DND-41 (cell line): ENCODE measurements at regions not wholly inside any gene's neighbourhood (a gene's known extent, or its start where the extent isn't known, plus 50 kb on each side); places are given as distances from the start of the nearest gene placed in this dataset.

Experiments used
- ATAC-seq: fragments of 200-7000 bp; cut with Tn5 transposase; 3 replicates; pipeline ENCODE4 v1.9.1; 2021; ENCODE audit warnings: low read depth; ENCODE audit not compliant: insufficient read depth
- DNase-seq: peaks from one replicate; pipeline ENCODE4 v3.0.0-alpha.2; 2020
- H2AFZ ChIP-seq: 2 replicates; pipeline ENCODE4 v1.6.0; 2012; ENCODE audit warnings: low read depth, low read length
- H3K27ac ChIP-seq: 2 replicates; pipeline ENCODE4 v1.5.1; 2012; ENCODE audit warnings: low read length, inconsistent platforms
- H3K27me3 ChIP-seq: fragments of 200-600 bp; sonication (generic); 2 replicates; pipeline ENCODE4 v1.6.0; 2012; ENCODE audit warnings: low read length, mild to moderate bottlenecking, inconsistent platforms; ENCODE audit not compliant: insufficient read depth, poor library complexity
- H3K36me3 ChIP-seq: 2 replicates; pipeline ENCODE4 v1.5.1; 2012; ENCODE audit warnings: low read length, inconsistent platforms; ENCODE audit not compliant: insufficient read depth
- H3K4me1 ChIP-seq: 2 replicates; pipeline ENCODE4 v1.5.1; 2012; ENCODE audit warnings: mild to moderate bottlenecking, low read length; ENCODE audit not compliant: insufficient read depth
- H3K4me2 ChIP-seq: 2 replicates; pipeline ENCODE4 v1.6.0; 2012; ENCODE audit warnings: mild to moderate bottlenecking, moderate library complexity, low read length, inconsistent platforms; ENCODE audit not compliant: insufficient read depth
- H3K4me3 ChIP-seq, 2 experiments: fragments of 200-600 bp in 1 of 2; shearing (Covaris generic) in 1 of 2; 2 replicates each; pipeline ENCODE4 v1.5.1; 2012 to 2016; ENCODE audit warnings: inconsistent platforms in 2 of 2, low read length in 2 of 2, mild to moderate bottlenecking in 2 of 2, low read depth in 1 of 2, moderate library complexity in 1 of 2
- H3K79me2 ChIP-seq: 2 replicates; pipeline ENCODE4 v1.6.0; 2012; ENCODE audit warnings: low read length, inconsistent platforms; ENCODE audit not compliant: insufficient read depth
- H3K9ac ChIP-seq: 2 replicates; pipeline ENCODE4 v1.6.0; 2012; ENCODE audit warnings: low read depth, mild to moderate bottlenecking, inconsistent platforms, low read length, moderate library complexity
- H3K9me3 ChIP-seq: 2 replicates; pipeline ENCODE4 v1.5.1; 2012; ENCODE audit warnings: low read length, moderate library complexity, mild to moderate bottlenecking, inconsistent platforms; ENCODE audit not compliant: insufficient read depth, severe bottlenecking
- H4K20me1 ChIP-seq: 2 replicates; pipeline ENCODE4 v1.6.0; 2012; ENCODE audit warnings: low read length; ENCODE audit not compliant: insufficient read depth
- EZH2 ChIP-seq: IDR thresholded peaks from 3 replicates; pipeline ENCODE4 v1.6.1; 2012; ENCODE audit warnings: borderline replicate concordance, low read depth, mild to moderate bottlenecking, moderate library complexity, low read length, inconsistent platforms; ENCODE audit not compliant: severe bottlenecking
- TF ChIP-seq, protein P1 (sequence below): IDR thresholded peaks from 2 replicates; pipeline ENCODE4 v1.5.1; 2012; ENCODE audit warnings: borderline replicate concordance, low read length, moderate library complexity, mild to moderate bottlenecking; ENCODE audit not compliant: poor library complexity, severe bottlenecking; ENCODE audit errors: extremely low read depth

DNA sequence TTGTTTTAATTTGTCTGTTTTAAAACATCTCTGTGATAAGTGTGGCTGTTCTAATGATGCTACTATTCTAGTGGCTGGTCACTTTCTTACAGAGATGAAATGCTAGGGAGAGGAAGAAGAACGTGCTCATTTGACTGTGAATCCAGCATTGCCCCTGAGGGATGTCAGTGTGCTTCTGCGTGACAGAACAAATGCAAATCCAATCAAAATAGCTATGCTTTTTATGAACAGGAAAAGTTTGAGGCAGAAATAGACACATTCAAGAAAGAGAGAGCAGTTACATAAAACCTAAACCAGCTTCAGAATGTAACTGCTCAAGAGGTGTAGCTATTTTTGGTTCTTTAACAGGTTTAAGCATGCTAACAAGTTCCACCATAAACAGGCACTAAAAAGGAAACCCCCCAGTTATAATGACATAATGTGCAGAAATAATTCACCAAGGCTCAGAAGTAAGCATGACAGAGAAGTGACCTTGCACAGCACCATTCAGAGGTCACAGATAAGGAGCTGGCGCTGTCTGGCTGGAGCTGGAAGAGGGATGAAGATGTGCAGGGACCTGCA, 385.3 kb downstream of the EPM2A start:
- Histone ChIP-seq H3K9ac (no peak overlapping the region), H3K36me3 (no peaks in the 10 kb centered on the region), H3K4me3 (no peak overlapping the region), H3K4me2 (no peak overlapping the region), H3K27me3 (no peaks in the 10 kb centered on the region), H2AFZ (no peak overlapping the region), H3K9me3 (no peaks in the 10 kb centered on the region), H3K27ac (no peak overlapping the region), H4K20me1 (no peaks in the 10 kb centered on the region), H3K79me2 (no peaks in the 10 kb centered on the region), H3K4me1 (no peaks in the 10 kb centered on the region)
- DNase-seq (no peak), ATAC-seq (no peak)
- no peak for TF ChIP-seq EZH2
- TF ChIP-seq, protein P1, sequence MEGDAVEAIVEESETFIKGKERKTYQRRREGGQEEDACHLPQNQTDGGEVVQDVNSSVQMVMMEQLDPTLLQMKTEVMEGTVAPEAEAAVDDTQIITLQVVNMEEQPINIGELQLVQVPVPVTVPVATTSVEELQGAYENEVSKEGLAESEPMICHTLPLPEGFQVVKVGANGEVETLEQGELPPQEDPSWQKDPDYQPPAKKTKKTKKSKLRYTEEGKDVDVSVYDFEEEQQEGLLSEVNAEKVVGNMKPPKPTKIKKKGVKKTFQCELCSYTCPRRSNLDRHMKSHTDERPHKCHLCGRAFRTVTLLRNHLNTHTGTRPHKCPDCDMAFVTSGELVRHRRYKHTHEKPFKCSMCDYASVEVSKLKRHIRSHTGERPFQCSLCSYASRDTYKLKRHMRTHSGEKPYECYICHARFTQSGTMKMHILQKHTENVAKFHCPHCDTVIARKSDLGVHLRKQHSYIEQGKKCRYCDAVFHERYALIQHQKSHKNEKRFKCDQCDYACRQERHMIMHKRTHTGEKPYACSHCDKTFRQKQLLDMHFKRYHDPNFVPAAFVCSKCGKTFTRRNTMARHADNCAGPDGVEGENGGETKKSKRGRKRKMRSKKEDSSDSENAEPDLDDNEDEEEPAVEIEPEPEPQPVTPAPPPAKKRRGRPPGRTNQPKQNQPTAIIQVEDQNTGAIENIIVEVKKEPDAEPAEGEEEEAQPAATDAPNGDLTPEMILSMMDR, result no peak

DNA sequence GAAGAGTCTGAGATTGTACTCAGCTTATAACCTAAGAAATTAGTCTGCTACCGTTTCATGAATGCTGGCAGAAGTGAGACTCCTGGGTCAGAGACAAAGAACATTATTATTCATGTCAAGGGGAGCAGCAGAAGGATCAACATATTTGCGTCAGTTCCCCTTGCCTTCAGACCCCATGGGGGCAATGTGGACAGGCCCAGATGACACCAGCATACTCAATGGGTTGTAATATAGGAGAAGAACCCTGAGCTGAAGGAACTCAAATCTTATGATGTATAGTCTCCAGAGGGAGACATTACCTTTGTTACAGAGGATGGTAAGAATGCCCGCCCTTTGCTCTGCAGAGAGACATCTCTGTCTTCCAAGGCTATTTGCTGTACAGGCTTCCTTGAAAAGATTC, 384.4 kb downstream of the EPM2A start:
- no peak overlapping the region for H2AFZ ChIP-seq
- DNase-seq (no peak), ATAC-seq (no peak)
- H3K27ac ChIP-seq, result no peak overlapping the region
- H3K4me1 ChIP-seq, result no peaks in the 10 kb centered on the region
- no peaks in the 10 kb centered on the region for H3K36me3 ChIP-seq
- no peaks in the 10 kb centered on the region for H4K20me1 ChIP-seq
- no peaks in the 10 kb centered on the region for H3K79me2 ChIP-seq
- no peaks in the 10 kb centered on the region for H3K9me3 ChIP-seq
- no peak overlapping the region for H3K4me2 ChIP-seq
- no peak for TF ChIP-seq EZH2
- TF ChIP-seq, protein P1, result no peak
- H3K9ac ChIP-seq, result no peak overlapping the region
- H3K27me3 ChIP-seq, result no peaks in the 10 kb centered on the region
- H3K4me3 ChIP-seq, result no peak overlapping the region

DNA sequence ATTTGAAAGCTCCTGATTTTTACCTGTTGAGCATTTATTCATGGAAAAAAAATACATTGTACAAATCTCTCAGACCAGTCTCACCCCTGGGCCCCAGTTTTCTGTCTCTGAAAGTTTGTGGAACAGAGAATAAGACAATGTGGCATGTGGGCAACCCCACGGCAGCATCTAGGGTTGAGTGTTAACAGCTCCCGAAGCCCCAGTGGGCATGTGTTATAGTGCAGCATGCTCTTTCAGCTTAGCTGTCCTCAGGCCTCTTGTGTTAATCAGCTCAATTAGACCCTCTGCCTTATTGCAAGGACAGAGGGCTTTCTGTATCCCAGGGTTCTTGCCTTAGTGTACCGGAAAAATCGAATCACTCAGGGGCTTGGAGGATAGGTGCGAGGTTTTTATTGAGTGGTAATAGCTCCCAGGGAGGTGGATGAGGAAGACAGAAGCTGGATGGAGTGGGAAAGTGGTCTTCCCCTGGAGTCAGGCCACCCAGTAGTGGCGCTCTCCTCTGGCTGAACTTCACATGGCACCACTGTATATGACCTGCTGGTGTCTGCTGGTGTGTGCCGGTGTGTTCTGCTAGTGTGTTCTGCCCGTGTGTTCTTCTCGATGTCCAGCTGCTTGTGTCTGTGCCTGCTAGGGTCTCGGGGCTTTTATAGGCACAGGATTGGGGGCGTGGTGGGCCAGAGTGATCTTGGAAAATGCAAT, 382.8 kb downstream of the EPM2A start:
- Histone ChIP-seq H3K4me1 (no peaks in the 10 kb centered on the region), H3K9ac (no peak overlapping the region), H3K36me3 (no peaks in the 10 kb centered on the region), H4K20me1 (no peaks in the 10 kb centered on the region), H3K79me2 (no peaks in the 10 kb centered on the region), H3K4me3 (no peak overlapping the region), H3K27me3 (no peaks in the 10 kb centered on the region), H3K27ac (no peak overlapping the region), H3K9me3 (no peaks in the 10 kb centered on the region), H2AFZ (no peak overlapping the region), H3K4me2 (no peak overlapping the region)
- no peak for ATAC-seq
- no peak for TF ChIP-seq EZH2
- TF ChIP-seq, protein P1, result no peak
- no peak for DNase-seq
